Thyroid gland (tissue), 4 donors: ENCODE measurements at regions not wholly inside any gene's neighbourhood (a gene's known extent, or its start where the extent isn't known, plus 50 kb on each side); places are given as distances from the start of the nearest gene placed in this dataset.

Source experiments
- POLR2A ChIP-seq, 2 donors: fragments of 450-650 bp; IDR thresholded peaks; one replicate each; pipeline ENCODE4 v1.6.1; 2017; ENCODE audit warnings: antibody characterized with exemption in 2 of 2, mild to moderate bottlenecking in 2 of 2, moderate library complexity in 1 of 2
- TF ChIP-seq, protein P1 (sequence below), 6 experiments: fragments of 200-600 bp in 3 of 6; fragments of 450-650 bp in 3 of 6; sonication (generic) in 3 of 6; IDR thresholded peaks; one replicate each; pipeline ENCODE4 v1.5.1; 2016 to 2019; ENCODE audit warnings: antibody characterized with exemption in 6 of 6, mild to moderate bottlenecking in 2 of 6, inconsistent platforms in 1 of 6, moderate library complexity in 1 of 6

- TF ChIP-seq, protein P1, sequence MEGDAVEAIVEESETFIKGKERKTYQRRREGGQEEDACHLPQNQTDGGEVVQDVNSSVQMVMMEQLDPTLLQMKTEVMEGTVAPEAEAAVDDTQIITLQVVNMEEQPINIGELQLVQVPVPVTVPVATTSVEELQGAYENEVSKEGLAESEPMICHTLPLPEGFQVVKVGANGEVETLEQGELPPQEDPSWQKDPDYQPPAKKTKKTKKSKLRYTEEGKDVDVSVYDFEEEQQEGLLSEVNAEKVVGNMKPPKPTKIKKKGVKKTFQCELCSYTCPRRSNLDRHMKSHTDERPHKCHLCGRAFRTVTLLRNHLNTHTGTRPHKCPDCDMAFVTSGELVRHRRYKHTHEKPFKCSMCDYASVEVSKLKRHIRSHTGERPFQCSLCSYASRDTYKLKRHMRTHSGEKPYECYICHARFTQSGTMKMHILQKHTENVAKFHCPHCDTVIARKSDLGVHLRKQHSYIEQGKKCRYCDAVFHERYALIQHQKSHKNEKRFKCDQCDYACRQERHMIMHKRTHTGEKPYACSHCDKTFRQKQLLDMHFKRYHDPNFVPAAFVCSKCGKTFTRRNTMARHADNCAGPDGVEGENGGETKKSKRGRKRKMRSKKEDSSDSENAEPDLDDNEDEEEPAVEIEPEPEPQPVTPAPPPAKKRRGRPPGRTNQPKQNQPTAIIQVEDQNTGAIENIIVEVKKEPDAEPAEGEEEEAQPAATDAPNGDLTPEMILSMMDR (IDR thresholded peaks at IDR 0.05) = no peak
- TF ChIP-seq POLR2A (IDR thresholded peaks at IDR 0.05) = no peak
Observed at GRCh38 chr4:122086338-122087065, 65.6 kb upstream of the BLTP1 start.
